GM19043 (cell line): ENCODE measurements at regions not wholly inside any gene's neighbourhood (a gene's known extent, or its start where the extent isn't known, plus 50 kb on each side); places are given as distances from the start of the nearest gene placed in this dataset.

Source experiments
- ATAC-seq: cut with Tn5 transposase; IDR thresholded peaks from one replicate; pipeline ENCODE4 v1.9.1; 2021; ENCODE audit warnings: low read depth; ENCODE audit not compliant: unreplicated experiment

DNA sequence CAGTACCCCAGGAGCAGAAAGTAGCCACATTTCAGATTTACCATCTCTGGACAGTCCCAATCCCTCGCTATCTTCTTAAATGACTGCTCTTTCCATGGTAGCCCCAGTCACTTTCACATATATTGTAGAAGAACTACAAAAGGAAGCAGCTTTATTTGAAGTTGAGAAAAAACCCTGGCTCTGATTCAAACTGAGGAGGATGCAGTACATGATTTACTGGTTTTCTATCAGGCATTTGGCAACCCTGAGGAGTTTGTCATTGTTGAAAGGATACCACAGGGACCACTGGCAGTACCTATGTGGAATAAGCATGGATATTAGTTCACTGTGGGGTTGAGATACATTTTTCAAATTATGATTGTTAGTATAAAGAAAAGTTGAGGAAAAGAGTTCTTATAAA is 640.9 kb upstream of the SETBP1 start:
- no peak for ATAC-seq

DNA sequence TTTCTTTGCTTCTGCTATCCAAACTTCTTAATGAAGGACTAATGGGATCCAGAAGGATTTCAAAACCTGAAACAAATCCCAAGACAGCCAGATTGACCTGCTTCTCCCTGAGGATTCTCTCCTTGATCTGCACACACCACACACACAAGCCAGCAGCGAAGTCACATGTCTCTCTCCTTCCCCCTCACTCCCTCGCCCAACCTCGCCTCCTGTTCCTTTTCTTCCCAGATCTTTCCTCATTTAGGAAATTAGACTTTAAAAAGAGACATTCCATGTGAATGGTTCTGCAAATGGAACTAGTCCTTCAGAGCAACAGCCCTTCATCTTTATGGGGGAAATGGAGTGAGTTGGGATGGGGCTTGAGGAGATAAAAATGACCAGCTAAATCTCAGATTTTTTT is 639.1 kb upstream of the SETBP1 start:
- no peak for ATAC-seq

- no peak for ATAC-seq
These were observed 638.7 kb upstream of the SETBP1 start for GRCh38 chr18:44041961-44042360.

- ATAC-seq = no peak
These were observed 634.2 kb upstream of the SETBP1 start for GRCh38 chr18:44046376-44046975.

- ATAC-seq = no peak
These were observed 633.1 kb upstream of the SETBP1 start for GRCh38 chr18:44047585-44047984.

GRCh38 chr18:44048435-44048834 is 632.3 kb upstream of the SETBP1 start:
- ATAC-seq = no peak

DNA sequence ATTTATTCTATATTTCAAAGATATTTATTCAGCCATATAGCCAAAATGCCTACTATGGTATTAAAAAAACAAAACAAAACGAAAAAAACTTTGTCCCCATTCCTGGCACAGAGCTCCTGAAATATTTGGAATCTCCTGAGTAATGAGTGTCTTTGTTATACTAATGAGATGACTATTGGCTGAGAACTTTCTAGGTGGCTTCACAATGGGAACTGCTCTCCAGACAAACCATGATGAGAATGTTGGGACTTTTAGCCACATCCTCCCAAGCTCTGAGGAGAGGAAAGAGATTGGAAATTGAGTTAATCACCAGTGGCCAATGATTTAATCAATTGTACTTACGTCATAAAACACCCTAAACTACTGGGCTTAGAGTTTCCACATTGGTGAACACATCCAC is 631.8 kb upstream of the SETBP1 start:
- ATAC-seq = no peak

DNA sequence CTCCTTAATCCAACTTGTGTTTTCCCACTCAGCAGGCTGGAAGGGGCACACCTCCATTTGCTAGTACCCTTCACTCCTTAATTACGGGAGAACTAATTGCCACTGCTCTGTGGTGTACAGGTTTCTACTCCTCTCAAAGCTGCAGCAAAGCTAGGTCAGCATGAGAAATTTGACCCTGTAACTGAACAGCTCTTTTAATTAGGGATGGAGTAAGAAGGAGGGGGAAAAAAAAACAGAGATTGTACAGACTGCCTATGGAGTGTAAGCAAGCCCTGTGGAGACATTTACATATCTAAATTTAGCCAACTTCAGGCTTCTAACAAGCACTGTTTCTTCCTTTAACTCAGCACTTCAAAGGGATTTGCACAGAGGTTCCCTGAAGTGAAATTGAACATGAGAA is 629.7 kb upstream of the SETBP1 start:
- no peak for ATAC-seq

GRCh38 chr18:44054514-44054913 is 626.2 kb upstream of the SETBP1 start:
- no peak for ATAC-seq

DNA sequence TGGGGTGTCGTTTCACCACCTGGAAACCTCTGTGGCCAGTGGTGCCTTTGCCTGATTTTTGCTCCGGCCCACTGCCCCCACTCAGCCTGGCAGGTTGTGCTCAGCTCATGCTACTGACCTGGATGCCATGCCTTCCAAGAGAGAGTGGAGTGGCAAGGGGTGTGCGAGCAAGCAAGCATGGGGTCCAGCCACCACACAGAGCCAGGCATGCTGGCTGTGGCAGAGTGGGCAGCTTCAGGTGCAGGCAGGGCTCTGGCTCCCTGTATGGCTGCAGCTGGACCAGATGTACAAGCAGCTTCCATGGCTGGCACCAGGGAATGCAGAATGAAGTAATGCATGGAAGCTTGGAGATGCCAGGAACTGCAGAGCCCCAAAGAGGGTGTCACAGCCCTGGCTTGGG is 620.5 kb upstream of the SETBP1 start:
- no peak for ATAC-seq

DNA sequence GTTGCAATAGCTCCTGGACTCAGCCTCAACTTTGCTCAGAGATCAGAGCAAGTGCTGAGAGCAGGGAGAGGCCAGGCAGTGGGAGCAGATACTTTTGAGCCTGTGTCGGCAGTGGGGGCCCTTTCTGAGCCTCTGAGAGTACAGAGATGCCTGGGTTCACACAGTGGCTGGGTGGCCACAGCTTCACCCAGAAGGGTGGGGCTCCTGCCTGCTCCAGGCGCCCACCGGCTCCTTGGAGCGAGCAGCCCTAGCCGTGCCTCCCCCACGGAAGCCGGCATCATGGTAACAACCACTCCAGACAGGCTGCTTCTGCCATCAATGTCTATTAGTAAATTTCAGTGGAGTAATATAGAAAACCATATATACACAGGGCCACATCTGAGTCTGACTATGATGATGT is 619.2 kb upstream of the SETBP1 start:
- no peak for ATAC-seq

DNA sequence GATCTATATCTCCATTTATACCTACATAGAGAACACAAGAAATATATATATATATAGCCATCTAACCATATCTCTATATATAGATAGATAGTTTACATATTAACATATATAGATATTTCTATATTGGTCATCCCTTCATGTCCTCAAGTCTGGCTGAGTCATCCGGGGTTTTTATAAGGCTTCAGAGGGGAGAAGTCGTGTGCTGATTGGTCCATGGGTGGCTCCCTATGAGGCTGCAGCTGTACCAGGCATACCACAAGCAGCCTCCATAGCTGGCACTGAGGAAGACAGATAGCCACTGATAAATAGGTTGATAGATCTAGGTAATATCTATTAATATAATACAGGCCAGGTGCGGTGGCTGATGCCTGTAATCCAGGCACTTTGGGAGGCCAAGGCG is 618.3 kb upstream of the SETBP1 start:
- ATAC-seq = no peak

- ATAC-seq = no peak
These were observed 615.5 kb upstream of the SETBP1 start for GRCh38 chr18:44065206-44065605.

- ATAC-seq = no peak
These were observed 614.1 kb upstream of the SETBP1 start for GRCh38 chr18:44066541-44066940.

- no peak for ATAC-seq
These were observed 613.5 kb upstream of the SETBP1 start for GRCh38 chr18:44067186-44067585.

DNA sequence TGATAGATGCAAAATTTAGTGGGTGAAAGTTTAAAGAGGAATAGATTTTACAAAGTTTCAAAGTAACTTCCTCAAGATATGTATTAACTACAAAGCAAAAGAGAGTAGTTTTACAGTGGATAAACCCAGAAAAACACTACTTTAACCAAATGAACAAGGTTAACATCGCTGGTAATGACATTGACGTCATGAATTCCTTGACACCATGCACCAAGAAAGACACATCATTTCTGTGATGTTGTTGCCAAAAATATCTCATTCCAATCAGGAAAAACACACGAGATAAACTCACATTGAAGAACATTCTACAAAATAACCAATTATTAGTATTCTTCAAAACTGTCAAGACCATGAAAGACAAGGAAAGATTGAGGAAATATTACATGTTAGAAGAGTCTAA is 605.6 kb upstream of the SETBP1 start:
- ATAC-seq = no peak

GRCh38 chr18:44079606-44080005 is 601.1 kb upstream of the SETBP1 start:
- ATAC-seq = no peak

DNA sequence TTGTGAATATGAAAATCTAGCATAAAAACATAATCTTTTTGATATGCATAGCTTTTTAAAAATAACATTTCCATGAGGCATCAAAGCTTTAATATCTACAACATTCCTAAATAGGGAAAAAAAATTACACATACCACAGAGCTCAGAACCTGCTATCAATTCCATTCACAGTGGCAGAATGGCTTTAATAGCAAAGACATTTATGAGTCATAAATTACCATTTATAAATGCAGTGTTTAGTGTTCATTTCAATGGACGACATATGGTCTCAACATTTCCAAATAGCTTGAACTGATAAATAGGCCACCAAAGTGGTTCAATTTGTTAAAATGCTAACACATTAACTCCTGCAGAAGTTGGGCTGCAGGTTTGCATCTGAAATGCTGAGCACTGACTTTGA is 600.6 kb upstream of the SETBP1 start:
- no peak for ATAC-seq

- ATAC-seq = no peak
These were observed 591.0 kb upstream of the SETBP1 start for GRCh38 chr18:44089732-44090131.

- ATAC-seq = no peak
These were observed 590.2 kb upstream of the SETBP1 start for GRCh38 chr18:44090453-44090852.

- no peak for ATAC-seq
These were observed 587.4 kb upstream of the SETBP1 start for GRCh38 chr18:44093253-44093652.

DNA sequence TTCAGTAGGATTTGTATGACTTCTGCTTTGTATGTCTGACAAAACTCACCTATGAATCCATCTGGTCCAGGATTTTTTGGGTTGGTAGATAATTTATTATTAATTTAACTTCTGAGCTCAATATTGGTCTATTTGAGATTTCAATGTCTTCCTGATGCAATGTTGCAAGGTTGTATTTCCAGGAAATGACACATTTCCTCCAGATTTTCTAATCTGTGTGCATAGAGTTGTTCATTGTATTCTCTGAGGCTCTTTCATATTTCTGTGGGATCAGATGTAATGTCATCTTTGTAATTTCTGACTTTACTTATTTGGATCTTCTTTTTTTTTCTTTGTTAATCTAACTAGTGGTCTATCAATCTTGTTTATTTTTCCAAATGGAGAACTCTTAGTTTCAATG is 584.7 kb upstream of the SETBP1 start:
- ATAC-seq = no peak

- ATAC-seq = no peak
These were observed 582.1 kb upstream of the SETBP1 start for GRCh38 chr18:44098551-44099098.
